ENCODE measurements at regions not wholly inside any gene's neighbourhood (a gene's known extent, or its start where the extent isn't known, plus 50 kb on each side); places are given as distances from the start of the nearest gene placed in this dataset.

DNA sequence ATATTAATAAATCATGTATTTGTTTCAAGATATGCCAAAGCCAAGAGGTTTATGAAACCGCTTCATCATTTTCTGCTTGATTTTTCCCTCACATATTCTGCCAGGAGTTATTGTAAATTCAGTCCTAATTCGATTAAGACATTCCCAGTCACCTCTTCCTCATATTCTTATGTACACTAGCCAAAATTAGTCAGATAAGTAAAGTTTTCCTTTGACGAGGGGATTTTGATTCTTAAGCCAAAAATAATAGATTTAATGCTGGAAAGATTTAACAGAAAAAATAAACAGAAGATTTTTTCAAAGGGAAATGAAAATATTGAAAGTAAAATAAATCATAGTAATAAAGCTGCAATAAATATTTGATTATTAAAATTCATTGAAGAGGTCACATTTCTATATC lies 51.0 kb upstream of the VEGFC start:
- in situ Hi-C loops (cut with HindIII; ENCODE audit: low pct_ligation_motif_present, low pct_unique_long_range_greater_than_20kb, low sequenced_read_pairs) = no loop called here
- no peak for DNase-seq

DNA sequence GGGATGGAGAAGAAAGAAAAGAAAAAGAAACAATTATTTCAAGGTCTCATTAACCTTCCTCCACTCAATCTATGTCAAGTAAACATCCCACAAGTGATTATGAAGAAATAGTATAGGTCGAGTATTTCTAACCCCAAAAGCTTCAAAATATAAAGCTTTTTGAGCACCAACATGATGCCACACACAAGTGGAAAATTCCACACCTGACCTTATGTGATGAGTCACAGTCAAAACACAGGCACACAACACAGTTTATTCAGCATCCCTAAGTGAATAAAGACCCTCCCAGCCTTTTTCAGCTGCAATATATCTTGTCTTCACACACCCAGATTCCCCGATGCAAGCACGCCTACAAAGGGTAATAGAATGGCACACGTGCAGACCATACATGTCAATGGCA lies 51.7 kb upstream of the VEGFC start:
- in situ Hi-C loops (cut with HindIII; ENCODE audit: low pct_ligation_motif_present, low pct_unique_long_range_greater_than_20kb, low sequenced_read_pairs) = no loop called here
- DNase-seq = no peak

DNA sequence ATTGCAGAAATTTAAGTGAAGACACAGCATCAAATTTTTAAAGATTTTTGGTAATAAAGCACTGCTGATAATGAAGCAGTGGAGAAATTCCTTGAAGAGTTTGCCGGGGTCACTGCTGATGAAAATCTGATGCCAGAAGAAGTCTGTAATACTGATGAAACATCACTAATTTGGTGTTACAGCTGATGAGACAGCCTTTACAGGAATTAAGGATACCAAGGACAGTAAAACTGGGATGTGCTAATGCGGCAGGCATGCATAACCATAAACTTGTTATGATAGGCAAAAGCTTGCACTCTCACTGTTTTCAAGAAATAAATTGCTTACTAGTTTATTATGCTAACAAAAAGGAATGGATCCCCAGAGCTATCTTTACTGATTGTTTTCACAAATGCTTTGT lies 52.9 kb upstream of the VEGFC start:
- no peak for DNase-seq
- in situ Hi-C loops (cut with HindIII; ENCODE audit: low pct_ligation_motif_present, low pct_unique_long_range_greater_than_20kb, low sequenced_read_pairs) = no loop called here

DNA sequence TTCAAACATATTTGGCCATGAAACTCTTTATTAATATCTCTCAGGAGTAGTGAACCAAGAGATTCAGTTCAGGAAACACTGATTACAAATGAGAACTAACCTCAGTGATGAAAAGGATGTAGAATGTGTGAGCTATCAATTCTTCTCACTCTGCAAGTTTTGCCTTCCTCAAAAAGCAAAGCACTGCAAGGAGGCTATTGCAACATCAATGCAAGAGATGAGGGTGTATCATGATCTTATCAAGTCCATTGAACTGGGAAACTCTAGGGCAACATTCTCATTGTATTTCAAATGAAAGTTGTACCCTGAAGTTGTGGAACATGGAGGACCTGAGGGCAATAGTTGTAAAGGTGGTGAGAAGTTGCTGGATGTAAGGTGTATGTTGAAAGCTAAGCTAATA lies 56.4 kb upstream of the VEGFC start:
- in situ Hi-C loops (cut with HindIII; ENCODE audit: low pct_ligation_motif_present, low pct_unique_long_range_greater_than_20kb, low sequenced_read_pairs) = no loop called here
- DNase-seq = no peak

DNA sequence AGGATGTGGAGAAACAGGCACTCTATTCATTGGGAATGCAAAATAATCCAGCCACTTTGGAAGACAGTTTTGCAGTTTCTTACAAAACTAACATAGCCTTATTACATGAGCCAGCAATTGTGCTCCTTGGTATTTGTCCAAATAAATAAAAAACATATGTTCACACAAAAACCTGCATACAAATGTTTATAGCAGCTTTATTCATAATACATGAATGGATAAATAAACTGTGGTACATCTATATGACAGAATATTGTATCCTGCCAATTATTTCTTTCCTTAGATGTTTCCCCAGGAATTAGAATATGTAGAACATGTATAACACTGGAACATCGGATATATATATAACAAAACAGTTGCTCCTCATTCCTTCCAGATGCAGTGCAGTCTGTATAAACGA lies 57.7 kb upstream of the VEGFC start:
- in situ Hi-C loops (cut with HindIII; ENCODE audit: low pct_ligation_motif_present, low pct_unique_long_range_greater_than_20kb, low sequenced_read_pairs) = no loop called here
- DNase-seq = no peak

DNA sequence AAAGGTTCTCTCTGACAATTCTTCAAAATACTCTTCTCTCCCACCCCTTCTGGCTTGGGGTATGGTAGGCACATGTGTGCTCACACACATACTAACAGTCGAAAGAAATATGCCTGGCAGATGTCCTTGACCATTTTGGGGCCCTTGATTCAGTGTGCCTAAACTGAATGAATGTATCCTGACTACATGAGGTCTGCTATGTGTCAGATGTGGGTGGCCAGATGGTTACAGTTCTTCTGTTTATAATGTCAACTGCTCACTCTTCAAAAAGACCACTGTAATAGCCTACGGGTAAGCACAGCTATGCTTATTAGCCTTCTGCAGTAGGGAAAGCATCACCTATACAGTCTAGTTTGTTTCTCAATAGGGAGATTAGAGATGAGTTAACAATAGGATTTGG lies 63.7 kb upstream of the VEGFC start:
- no peak for DNase-seq
- in situ Hi-C loops (cut with HindIII; ENCODE audit: low pct_ligation_motif_present, low pct_unique_long_range_greater_than_20kb, low sequenced_read_pairs) = no loop called here

DNA sequence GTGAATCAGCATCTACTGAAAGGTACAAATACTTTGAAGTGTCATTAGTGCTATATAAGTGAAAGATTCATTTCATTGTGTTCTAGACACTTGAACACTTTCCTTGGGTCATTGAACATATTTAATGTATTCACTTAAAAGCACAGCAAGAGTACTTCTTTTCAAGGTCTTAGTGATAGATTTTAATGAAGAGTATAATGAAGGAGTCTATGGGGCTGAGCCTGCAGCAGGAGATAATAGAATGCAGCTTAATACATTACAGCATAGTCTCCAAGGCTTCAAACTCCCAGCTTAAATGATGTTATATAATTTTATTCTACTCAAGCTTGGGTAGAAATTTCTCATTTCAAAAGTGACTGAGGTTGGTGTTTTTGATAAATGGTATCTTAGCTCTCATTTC lies 66.1 kb upstream of the VEGFC start:
- in situ Hi-C loops (cut with HindIII; ENCODE audit: low pct_ligation_motif_present, low pct_unique_long_range_greater_than_20kb, low sequenced_read_pairs) = no loop called here

DNA sequence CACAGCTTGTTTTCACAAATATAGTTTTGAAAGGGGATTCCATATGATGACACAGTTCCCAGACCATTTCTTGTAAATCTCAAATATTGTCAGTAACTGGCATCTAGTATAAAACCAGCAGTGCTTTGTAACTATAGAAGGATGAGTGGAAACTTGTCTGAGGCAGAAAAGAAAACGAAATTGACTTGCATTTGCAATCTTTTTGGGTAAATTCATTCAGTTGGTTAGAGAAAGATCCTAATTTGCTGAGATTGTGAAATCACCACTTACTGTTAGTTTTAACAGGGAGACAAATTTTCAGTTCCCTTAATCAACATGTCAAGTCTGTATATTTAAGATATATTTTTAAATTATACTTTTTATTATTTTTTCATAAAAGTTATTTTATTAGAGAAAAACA lies 71.5 kb upstream of the VEGFC start:
- in situ Hi-C loops (cut with HindIII; ENCODE audit: low pct_ligation_motif_present, low pct_unique_long_range_greater_than_20kb, low sequenced_read_pairs) = no loop called here
- DNase-seq = no peak

More for the DNA sequence above, 66.1 kb upstream of the VEGFC start:
- DNase-seq = no peak

DNA sequence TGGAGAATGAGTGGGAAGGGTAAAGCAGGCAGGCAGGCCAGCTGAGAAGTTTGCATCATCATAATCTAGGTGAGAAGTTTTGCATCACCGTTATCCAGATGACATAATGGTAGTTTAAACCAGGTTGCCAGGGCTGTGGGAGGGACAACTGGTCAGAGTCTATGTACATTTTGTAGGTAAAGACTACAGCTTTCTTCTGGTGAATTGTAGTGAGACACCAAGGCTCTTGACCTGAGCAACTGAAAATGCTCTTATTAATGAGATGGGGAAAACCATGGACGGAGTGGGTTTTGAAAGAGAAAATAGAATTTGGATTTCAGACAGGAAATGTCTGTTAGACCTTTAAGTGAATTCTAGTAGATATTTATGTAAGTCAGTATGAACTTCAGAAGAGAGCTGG lies 76.0 kb upstream of the VEGFC start:
- DNase-seq = no peak
- in situ Hi-C loops (cut with HindIII; ENCODE audit: low pct_ligation_motif_present, low pct_unique_long_range_greater_than_20kb, low sequenced_read_pairs) = no loop called here

DNA sequence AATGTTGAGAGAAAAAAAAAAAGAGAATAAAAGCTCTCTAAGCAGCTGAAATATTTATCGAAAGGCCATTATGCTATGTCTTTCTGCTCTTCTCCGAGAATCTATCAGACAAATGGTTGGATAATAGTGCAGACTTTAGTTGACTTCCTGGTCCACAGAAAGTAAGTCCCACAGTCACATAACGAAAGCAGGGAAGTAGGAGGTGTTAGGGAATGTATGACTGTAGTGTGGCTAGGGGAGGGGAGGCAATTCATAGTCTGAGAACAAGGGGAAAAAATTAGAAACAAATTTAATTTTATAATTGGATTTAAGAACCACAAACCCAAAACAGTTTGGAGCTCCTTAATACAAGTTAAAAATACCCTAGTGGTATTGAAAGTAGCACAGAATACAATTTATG lies 79.7 kb upstream of the VEGFC start:
- in situ Hi-C loops (cut with HindIII; ENCODE audit: low pct_ligation_motif_present, low pct_unique_long_range_greater_than_20kb, low sequenced_read_pairs) = no loop called here
- no peak for DNase-seq

DNA sequence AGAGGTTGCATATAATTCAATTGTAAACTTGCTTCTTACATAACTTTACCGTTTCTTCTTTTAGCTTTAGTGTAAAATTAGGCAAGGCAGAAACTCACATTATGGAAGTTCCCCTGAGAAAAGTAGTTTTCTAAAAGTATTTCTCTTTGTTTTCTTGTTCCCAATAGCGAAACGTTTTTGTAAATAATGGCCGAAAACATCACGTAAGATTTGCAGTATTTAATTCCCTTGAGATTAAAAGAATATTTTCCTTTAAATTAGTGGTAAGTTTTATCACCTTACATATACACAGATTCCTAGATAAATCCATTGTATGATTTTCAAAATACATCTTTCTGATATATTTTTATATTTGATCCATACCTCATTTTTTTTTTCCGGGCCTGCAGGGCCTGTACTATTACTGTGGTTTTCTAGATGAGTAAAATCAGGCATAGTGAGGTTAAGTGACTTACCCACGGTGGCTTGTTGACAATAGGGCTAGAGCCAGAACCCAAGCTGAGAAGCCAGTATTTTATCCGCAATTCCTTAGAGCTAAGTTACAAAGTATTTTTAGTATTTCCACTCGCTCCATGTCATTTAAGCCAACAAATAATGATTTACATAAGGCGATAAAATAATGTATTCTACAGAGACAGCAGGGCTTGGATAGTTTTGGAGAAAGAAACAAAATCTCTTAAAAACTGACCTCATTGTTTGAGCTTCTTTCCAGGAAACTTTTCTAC lies 82.2 kb upstream of the VEGFC start:
- in situ Hi-C loops (cut with HindIII; ENCODE audit: low pct_ligation_motif_present, low pct_unique_long_range_greater_than_20kb, low sequenced_read_pairs) = no loop called here
- no peak for DNase-seq

DNA sequence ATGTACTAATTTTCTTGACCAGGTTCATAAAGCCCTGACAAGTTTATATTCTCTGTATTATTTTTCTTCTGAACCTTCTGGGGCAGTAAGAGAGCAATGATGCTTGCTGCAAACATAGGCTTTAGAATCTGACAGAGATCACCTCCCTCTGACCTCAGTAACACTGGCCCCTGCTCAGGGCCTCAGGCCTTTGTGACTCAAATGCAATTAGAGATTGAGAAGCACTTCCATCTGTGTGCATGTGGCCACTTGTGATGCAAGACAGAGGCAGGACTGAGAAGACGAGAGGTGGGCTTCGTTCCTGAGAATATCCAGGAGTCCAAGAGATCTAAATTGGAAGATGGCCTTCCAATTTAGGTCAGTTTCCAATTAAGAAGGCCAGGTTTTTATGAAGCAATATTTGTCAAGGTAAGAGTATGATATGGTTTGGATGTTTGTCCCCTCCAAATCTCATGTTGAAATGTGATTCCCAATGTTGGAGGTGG lies 82.8 kb upstream of the VEGFC start:
- DNase-seq = no peak
- in situ Hi-C loops (cut with HindIII; ENCODE audit: low pct_ligation_motif_present, low pct_unique_long_range_greater_than_20kb, low sequenced_read_pairs) = no loop called here

DNA sequence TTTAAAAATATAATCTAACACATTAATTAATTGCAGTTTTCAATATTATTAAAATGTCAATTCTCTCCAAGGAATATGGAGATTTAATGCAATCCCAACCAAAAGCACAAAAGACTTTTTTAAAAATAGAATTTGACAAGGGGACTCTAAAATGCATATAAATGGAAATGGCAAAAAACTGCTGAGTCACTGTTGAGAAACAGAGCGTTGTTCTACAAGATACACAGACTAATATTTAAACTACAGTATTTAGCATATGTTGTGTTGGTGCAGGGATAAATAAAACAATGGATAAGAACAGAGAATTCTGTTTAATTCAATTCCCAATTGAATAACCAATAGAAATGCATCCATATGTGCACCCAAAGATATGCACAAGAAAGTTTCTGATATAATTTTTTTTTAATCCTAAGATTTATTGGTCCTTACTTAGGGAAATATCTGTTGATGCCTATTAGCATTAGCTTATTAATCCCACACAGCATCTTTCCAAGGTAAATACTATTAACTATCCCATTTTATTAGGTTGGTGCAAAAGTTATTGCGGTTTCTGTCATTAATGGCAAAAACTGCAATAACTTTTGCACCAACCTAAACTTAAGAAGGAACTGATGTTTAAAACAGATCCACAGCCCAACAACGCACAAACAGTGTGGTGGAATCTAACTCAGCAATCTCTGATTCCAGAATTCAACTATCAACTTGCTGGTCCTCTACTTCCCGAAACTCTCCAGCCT lies 86.8 kb upstream of the VEGFC start:
- in situ Hi-C loops (cut with HindIII; ENCODE audit: low pct_ligation_motif_present, low pct_unique_long_range_greater_than_20kb, low sequenced_read_pairs) = no loop called here

DNA sequence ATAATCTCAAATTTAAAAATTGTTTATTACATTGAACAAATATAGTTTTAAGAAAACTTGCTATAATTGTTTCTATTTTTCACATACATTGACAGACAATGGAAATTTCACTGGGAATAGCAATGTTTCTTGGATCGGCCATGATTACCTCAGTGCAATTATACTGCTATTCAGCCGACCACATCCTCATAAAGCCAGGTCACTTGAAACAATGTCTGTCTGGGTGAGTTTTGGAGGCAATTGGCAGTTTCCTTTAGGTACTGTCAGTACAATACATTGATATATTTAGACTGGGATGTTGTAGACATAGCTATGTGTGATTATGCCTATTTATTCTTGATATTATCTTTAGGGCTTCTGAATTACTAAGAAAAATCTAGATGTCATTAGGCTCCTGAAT lies 89.5 kb upstream of the VEGFC start:
- no peak for DNase-seq
- in situ Hi-C loops (cut with HindIII; ENCODE audit: low pct_ligation_motif_present, low pct_unique_long_range_greater_than_20kb, low sequenced_read_pairs) = no loop called here

More for the DNA sequence above, 86.8 kb upstream of the VEGFC start:
- no peak for DNase-seq

DNA sequence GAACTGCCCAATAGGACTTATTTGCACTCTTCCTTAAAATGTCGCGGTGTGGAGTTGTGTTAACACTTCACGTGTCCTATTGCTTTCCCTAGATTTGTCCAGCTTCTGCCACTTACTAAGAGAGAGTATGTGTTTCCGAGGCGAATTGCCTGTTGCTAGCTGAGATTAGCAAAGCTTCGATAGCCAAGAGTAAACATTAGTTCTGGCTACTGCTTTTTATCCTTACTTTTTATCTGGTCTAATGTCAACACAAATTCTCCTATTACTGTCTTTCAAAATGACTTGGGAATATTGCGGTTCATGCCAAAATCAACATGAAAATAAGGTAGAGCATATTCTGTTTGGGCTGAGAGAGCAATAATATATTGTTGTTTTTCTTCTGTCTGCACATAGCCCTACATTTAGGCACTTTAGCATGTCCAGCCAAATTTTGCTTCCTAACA lies 90.4 kb upstream of the VEGFC start:
- in situ Hi-C loops (cut with HindIII; ENCODE audit: low pct_ligation_motif_present, low pct_unique_long_range_greater_than_20kb, low sequenced_read_pairs) = no loop called here
- DNase-seq = no peak

DNA sequence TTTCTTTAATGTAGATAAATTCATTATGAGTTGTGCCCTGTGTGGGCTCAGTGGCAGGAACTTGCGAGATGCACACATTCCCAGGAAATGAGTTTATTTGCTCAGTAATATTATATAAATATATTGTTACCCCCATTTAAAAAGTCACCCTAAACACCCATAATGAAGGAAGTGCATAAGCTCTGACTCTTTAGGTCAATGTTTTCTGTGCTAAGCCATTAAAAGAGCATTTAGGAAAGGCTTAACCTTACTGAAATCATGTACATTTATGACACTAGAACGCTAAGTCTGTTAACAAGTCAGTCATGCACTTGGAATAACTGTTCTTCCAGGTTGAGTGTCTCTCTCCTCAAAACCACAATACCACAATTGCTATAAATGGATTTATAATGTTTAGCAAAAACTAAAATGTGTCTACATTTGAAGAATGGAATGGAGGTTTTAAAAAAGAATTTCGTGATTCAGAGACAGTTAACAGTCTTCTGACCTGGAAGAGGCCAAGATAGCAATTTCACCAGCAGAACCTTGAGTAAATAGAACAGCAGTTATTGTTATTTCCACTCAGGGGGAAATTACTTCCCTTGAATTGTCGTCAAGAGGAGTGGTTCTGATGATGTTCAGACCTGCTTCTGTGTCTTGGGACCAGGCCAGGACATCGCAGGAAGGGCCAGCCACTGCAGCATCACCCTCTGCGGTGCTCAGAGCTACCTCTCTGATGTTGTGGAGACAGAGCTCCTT lies 91.1 kb upstream of the VEGFC start:
- no peak for DNase-seq
- in situ Hi-C loops (cut with HindIII; ENCODE audit: low pct_ligation_motif_present, low pct_unique_long_range_greater_than_20kb, low sequenced_read_pairs) = no loop called here

DNA sequence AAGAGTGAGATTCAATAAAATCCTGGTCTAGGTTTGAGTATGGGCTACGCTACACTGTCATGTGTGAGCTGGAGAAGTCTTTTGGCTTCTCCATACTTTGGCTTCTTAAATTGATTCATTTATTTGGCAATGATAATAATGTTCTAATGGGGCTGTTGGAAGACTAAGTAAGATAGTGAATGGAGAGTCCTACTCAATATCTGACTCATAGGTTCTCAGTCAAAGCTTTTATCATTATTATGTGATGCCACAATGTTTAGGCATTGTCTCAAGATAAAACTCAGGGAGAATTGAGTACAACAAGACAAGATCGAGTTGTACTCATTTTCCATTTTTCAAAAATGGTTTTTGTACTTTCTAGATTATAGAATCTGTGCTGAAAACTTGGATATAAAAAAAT lies 92.5 kb upstream of the VEGFC start:
- no peak for DNase-seq
- in situ Hi-C loops (cut with HindIII; ENCODE audit: low pct_ligation_motif_present, low pct_unique_long_range_greater_than_20kb, low sequenced_read_pairs) = no loop called here

DNA sequence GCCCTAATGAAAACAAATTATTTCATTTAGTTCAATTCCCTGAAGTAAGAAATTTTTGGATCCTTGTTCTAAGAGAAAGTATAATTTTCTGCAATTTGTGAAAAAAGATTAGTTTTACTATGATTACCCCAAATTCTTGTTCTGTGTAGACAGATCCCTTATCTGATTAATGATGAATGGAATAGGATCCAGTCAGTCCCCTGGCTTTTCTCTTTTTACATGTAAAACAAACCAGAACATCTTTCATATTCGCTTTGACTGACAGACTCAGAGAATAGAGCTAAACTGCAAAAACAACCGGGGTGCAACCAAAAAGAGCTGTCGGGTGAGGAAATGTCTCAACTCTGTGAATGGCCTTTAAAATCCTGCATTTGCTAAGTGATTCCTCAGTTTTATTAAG lies 93.4 kb upstream of the VEGFC start:
- no peak for DNase-seq
- in situ Hi-C loops (cut with HindIII; ENCODE audit: low pct_ligation_motif_present, low pct_unique_long_range_greater_than_20kb, low sequenced_read_pairs) = no loop called here

DNA sequence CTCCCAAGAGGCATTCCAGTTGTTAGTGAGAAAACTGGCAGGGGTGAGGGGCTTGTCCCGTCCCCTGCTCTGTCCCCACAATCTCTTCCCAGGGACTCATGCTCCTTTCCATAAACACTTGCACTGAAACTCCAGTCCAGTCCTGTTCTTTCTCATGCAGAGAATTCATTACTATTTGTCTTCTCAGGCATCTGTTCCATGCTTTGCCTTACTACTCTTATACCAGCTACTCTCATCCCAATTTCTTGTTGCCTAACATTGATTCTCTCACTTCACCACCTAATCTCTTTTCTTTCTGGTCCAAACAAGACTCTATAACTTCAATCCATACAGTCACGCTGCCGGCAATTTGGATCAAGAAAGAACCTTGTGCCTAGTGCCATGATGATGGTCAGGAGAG lies 97.1 kb upstream of the VEGFC start:
- in situ Hi-C loops (cut with HindIII; ENCODE audit: low pct_ligation_motif_present, low pct_unique_long_range_greater_than_20kb, low sequenced_read_pairs) = no loop called here
- DNase-seq = no peak
